GM23248 (cell line): ENCODE measurements at regions not wholly inside any gene's neighbourhood (a gene's known extent, or its start where the extent isn't known, plus 50 kb on each side); places are given as distances from the start of the nearest gene placed in this dataset.

ENCODE experiments used
- DNase-seq: peaks from one replicate; pipeline ENCODE4 v3.0.0-alpha.2; 2015
- H2AFZ ChIP-seq: fragments of 200-600 bp; sonication (generic); 2 replicates; pipeline ENCODE4 v1.6.1; 2016; ENCODE audit warnings: antibody characterized with exemption
- H3F3A ChIP-seq: fragments of 200-600 bp; sonication (generic); 2 replicates; pipeline ENCODE4 v1.6.1; 2016; ENCODE audit warnings: mild to moderate bottlenecking, antibody characterized with exemption, mixed run types; ENCODE audit not compliant: insufficient read depth
- H3K27ac ChIP-seq: fragments of 200-600 bp; sonication (generic); 2 replicates; pipeline ENCODE4 v1.5.1; 2016; ENCODE audit warnings: mild to moderate bottlenecking
- H3K27me3 ChIP-seq: fragments of 200-600 bp; sonication (generic); replicated peaks from 2 replicates; pipeline ENCODE4 v1.6.1; 2016; ENCODE audit warnings: mild to moderate bottlenecking; ENCODE audit not compliant: insufficient read depth
- H3K36me3 ChIP-seq: fragments of 200-600 bp; sonication (generic); 2 replicates; pipeline ENCODE4 v1.6.1; 2016; ENCODE audit warnings: low read depth, mild to moderate bottlenecking
- H3K4me1 ChIP-seq: fragments of 200-600 bp; sonication (generic); 2 replicates; pipeline ENCODE4 v1.6.1; 2016; ENCODE audit warnings: mild to moderate bottlenecking; ENCODE audit not compliant: insufficient read depth
- H3K4me2 ChIP-seq: fragments of 200-600 bp; sonication (generic); one replicate; pipeline ENCODE4 v1.6.1; 2016; ENCODE audit warnings: mild to moderate bottlenecking; ENCODE audit not compliant: unreplicated experiment
- H3K4me3 ChIP-seq: fragments of 200-600 bp; sonication (generic); 2 replicates; pipeline ENCODE4 v1.5.1; 2016; ENCODE audit warnings: mild to moderate bottlenecking
- H3K79me2 ChIP-seq: fragments of 200-600 bp; sonication (generic); 2 replicates; pipeline ENCODE4 v1.6.1; 2016; ENCODE audit warnings: mild to moderate bottlenecking; ENCODE audit not compliant: insufficient read depth
- H3K9ac ChIP-seq: fragments of 200-600 bp; sonication (generic); 2 replicates; pipeline ENCODE4 v1.6.1; 2016; ENCODE audit warnings: mild to moderate bottlenecking
- H3K9me2 ChIP-seq: fragments of 200-600 bp; sonication (generic); 2 replicates; pipeline ENCODE4 v1.6.1; 2016; ENCODE audit warnings: mixed run types, mild to moderate bottlenecking, moderate library complexity; ENCODE audit not compliant: insufficient read depth
- H3K9me3 ChIP-seq: fragments of 200-600 bp; sonication (generic); one replicate; pipeline ENCODE4 v1.6.1; 2017; ENCODE audit warnings: low read depth
- H4K20me1 ChIP-seq: fragments of 200-600 bp; sonication (generic); 2 replicates; pipeline ENCODE4 v1.6.0; 2016; ENCODE audit not compliant: insufficient read depth
- EZH2 ChIP-seq: fragments of 200-600 bp; sonication (generic); IDR thresholded peaks from 2 replicates; pipeline ENCODE4 v1.6.1; 2018; ENCODE audit warnings: antibody characterized with exemption, mild to moderate bottlenecking; ENCODE audit not compliant: insufficient read depth, poor library complexity, severe bottlenecking
- EZH2phosphoT487 ChIP-seq: fragments of 200-600 bp; sonication (generic); IDR thresholded peaks from 2 replicates; pipeline ENCODE4 v1.6.1; 2018; ENCODE audit warnings: antibody characterized with exemption, moderate library complexity, mild to moderate bottlenecking, low read depth; ENCODE audit not compliant: insufficient read depth
- WGBS, 2 experiments: methylation state at CpG; one replicate each; pipeline ENCODE4 v1.1.6; 2015 to 2017; ENCODE audit warnings: low lambda C conversion rate in 2 of 2, low coverage in 1 of 2; ENCODE audit errors: missing lambda C conversion rate in 2 of 2; 5-methylcytosine and 5-hydroxymethylcytosine counted together
- in situ Hi-C: fragments of 300-500 bp; cut with MboI; formaldehyde crosslinking; loops from 2 replicates; pipeline ENCODE4 v1.15.0; 2020

GRCh38 chr3:194973366-194974000, 287.8 kb downstream of the FAM43A start:
- H3K27ac ChIP-seq = no peak overlapping the region
- no peaks in the 10 kb centered on the region for H3K9me2 ChIP-seq
- no peak overlapping the region for H3K4me3 ChIP-seq
- no peak for TF ChIP-seq EZH2
- TF ChIP-seq EZH2phosphoT487 = no peak
- 62 to 64% methylated on average over 12 of the region's 12 CpGs for WGBS, 2 experiments
- in situ Hi-C loops = no loop called here
- no peaks in the 10 kb centered on the region for H3K36me3 ChIP-seq
- H3K4me2 ChIP-seq = no peak overlapping the region
- H3K27me3 ChIP-seq = 0 out of 2 replicates have a peak, but pooled peaks cover 20% of the 10 kb centered on the region
- H3K9ac ChIP-seq = no peak overlapping the region
- DNase-seq = no peak
- no peaks in the 10 kb centered on the region for H3K4me1 ChIP-seq
- no peaks in the 10 kb centered on the region for H3K79me2 ChIP-seq
- no peaks in the 10 kb centered on the region for H3F3A ChIP-seq
- no peaks in the 10 kb centered on the region for H3K9me3 ChIP-seq
- no peak overlapping the region for H2AFZ ChIP-seq
- no peaks in the 10 kb centered on the region for H4K20me1 ChIP-seq

GRCh38 chr3:194974468-194975135, 288.9 kb downstream of the FAM43A start:
- no peaks in the 10 kb centered on the region for H4K20me1 ChIP-seq
- no peak overlapping the region for H3K9ac ChIP-seq
- WGBS, 2 experiments = 62 to 65% methylated on average over 9 of the region's 9 CpGs
- peaks cover 11% of the 10 kb centered on the region; the same call in 1 of the 2 replicates for H3K27me3 ChIP-seq
- H3F3A ChIP-seq = no peaks in the 10 kb centered on the region
- H3K4me2 ChIP-seq = no peak overlapping the region
- no peak for DNase-seq
- no peaks in the 10 kb centered on the region for H3K36me3 ChIP-seq
- no peaks in the 10 kb centered on the region for H3K79me2 ChIP-seq
- no peaks in the 10 kb centered on the region for H3K9me3 ChIP-seq
- in situ Hi-C loops = no loop called here
- no peak for TF ChIP-seq EZH2
- H2AFZ ChIP-seq = no peak overlapping the region
- H3K4me3 ChIP-seq = no peak overlapping the region
- no peak overlapping the region for H3K27ac ChIP-seq
- no peaks in the 10 kb centered on the region for H3K9me2 ChIP-seq
- no peaks in the 10 kb centered on the region for H3K4me1 ChIP-seq

GRCh38 chr3:194976049-194976451, 290.4 kb downstream of the FAM43A start:
- Histone ChIP-seq H3K27me3 (peaks cover 18% of the 10 kb centered on the region; the same call in 1 of the 2 replicates), H3K27ac (no peak overlapping the region), H2AFZ (no peak overlapping the region), H3K36me3 (no peaks in the 10 kb centered on the region), H3F3A (no peaks in the 10 kb centered on the region), H3K4me3 (no peak overlapping the region), H3K9me2 (no peaks in the 10 kb centered on the region), H3K79me2 (no peaks in the 10 kb centered on the region), H4K20me1 (no peaks in the 10 kb centered on the region), H3K4me2 (no peak overlapping the region), H3K9me3 (no peaks in the 10 kb centered on the region), H3K4me1 (no peaks in the 10 kb centered on the region), H3K9ac (no peak overlapping the region)
- WGBS, 2 experiments = 73 to 82% methylated on average over 5 of the region's 5 CpGs
- no peak for TF ChIP-seq EZH2
- no peak for TF ChIP-seq EZH2phosphoT487
- no peak for DNase-seq
- in situ Hi-C loops = no loop called here

DNA sequence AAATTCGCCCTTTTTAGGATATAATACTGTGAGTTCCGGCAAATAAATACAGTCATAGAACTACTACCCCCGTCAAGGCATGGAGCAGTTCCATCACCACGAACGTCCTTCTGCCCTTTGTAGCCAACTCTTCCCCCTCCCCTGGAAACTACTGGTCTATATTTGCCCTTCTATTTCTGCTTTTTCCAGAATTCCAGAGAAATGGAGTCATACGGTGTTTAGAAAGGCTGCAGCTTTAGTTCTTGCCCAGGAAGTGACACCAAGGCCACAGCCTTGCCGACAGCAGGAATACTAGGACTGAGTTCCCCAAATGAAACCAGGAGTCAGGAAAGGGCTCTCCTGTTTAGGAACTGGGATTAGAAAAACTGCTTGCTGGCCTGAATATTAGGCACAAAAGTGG, 291.2 kb downstream of the FAM43A start:
- no peak for TF ChIP-seq EZH2
- no peak for TF ChIP-seq EZH2phosphoT487
- peaks cover 20% of the 10 kb centered on the region; the same call in 1 of the 2 replicates for H3K27me3 ChIP-seq
- in situ Hi-C loops = no loop called here
- H3K9me2 ChIP-seq = no peaks in the 10 kb centered on the region
- H4K20me1 ChIP-seq = no peaks in the 10 kb centered on the region
- no peaks in the 10 kb centered on the region for H3F3A ChIP-seq
- no peak overlapping the region for H3K9ac ChIP-seq
- no peaks in the 10 kb centered on the region for H3K9me3 ChIP-seq
- no peak overlapping the region for H3K4me3 ChIP-seq
- WGBS, 2 experiments = 63 to 69% methylated on average over 7 of the region's 7 CpGs
- H3K4me2 ChIP-seq = no peak overlapping the region
- no peak overlapping the region for H2AFZ ChIP-seq
- H3K27ac ChIP-seq = no peak overlapping the region
- H3K4me1 ChIP-seq = no peaks in the 10 kb centered on the region
- DNase-seq = no peak
- H3K79me2 ChIP-seq = no peaks in the 10 kb centered on the region
- no peaks in the 10 kb centered on the region for H3K36me3 ChIP-seq
